SIG-M5 treated with dmso at 0.1 percent for 504 hours (cell line): ENCODE measurements at regions not wholly inside any gene's neighbourhood (a gene's known extent, or its start where the extent isn't known, plus 50 kb on each side); places are given as distances from the start of the nearest gene placed in this dataset.
"Not testable (repeated sequence)": the region's sequence is repeated elsewhere in the genome, so short reads cannot be mapped to it uniquely, and the experiment has no call there.

Experiments used
- DNase-seq: peaks from one replicate; lab custom pipeline; 2025; ENCODE audit not compliant: unreplicated experiment; lab: John Stamatoyannopoulos, UW

- DNase-seq = no peak
Measured at GRCh38 chr3:145854499-145854898, 306.5 kb downstream of the PLOD2 start.

GRCh38 chr3:145857956-145858355 is 303.0 kb downstream of the PLOD2 start:
- peak; percentile 13 for DNase-seq

- no peak for DNase-seq
Measured at GRCh38 chr3:145864336-145864735, 296.6 kb downstream of the PLOD2 start.

GRCh38 chr3:145865399-145866018 is 295.5 kb downstream of the PLOD2 start:
- DNase-seq = no peak

GRCh38 chr3:145869958-145870357 is 291.0 kb downstream of the PLOD2 start:
- DNase-seq = no peak

GRCh38 chr3:145882436-145882835 is 278.5 kb downstream of the PLOD2 start:
- no peak for DNase-seq

- no peak for DNase-seq
Measured at GRCh38 chr3:145889730-145890129, 271.3 kb downstream of the PLOD2 start.

GRCh38 chr3:145892869-145893268 is 268.1 kb downstream of the PLOD2 start:
- DNase-seq = no peak

GRCh38 chr3:145893331-145893730 is 267.7 kb downstream of the PLOD2 start:
- DNase-seq = no peak

- no peak for DNase-seq
Measured at GRCh38 chr3:145898487-145898886, 262.5 kb downstream of the PLOD2 start.

GRCh38 chr3:145899241-145899640 is 261.7 kb downstream of the PLOD2 start:
- no peak for DNase-seq

- DNase-seq = no peak
Measured at GRCh38 chr3:145900056-145900829, 260.7 kb downstream of the PLOD2 start.

- DNase-seq = no peak
Measured at GRCh38 chr3:145902166-145902565, 258.8 kb downstream of the PLOD2 start.

- no peak for DNase-seq
Measured at GRCh38 chr3:145903472-145904013, 257.4 kb downstream of the PLOD2 start.

- DNase-seq = no peak
Measured at GRCh38 chr3:145904138-145904537, 256.8 kb downstream of the PLOD2 start.

GRCh38 chr3:145906301-145906700 is 254.7 kb downstream of the PLOD2 start:
- no peak for DNase-seq

GRCh38 chr3:145906755-145907154 is 254.2 kb downstream of the PLOD2 start:
- DNase-seq = no peak

GRCh38 chr3:145911016-145911415 is 250.0 kb downstream of the PLOD2 start:
- DNase-seq = no peak

GRCh38 chr3:145915787-145916186 is 245.2 kb downstream of the PLOD2 start:
- DNase-seq = no peak

GRCh38 chr3:145927736-145928135 is 233.2 kb downstream of the PLOD2 start:
- DNase-seq = not testable (repeated sequence)

- no peak for DNase-seq
Measured at GRCh38 chr3:145936971-145937370, 224.0 kb downstream of the PLOD2 start.

- no peak for DNase-seq
Measured at GRCh38 chr3:145939431-145939830, 221.6 kb downstream of the PLOD2 start.
